NCI-H2196 (cell line): ENCODE measurements at regions not wholly inside any gene's neighbourhood (a gene's known extent, or its start where the extent isn't known, plus 50 kb on each side); places are given as distances from the start of the nearest gene placed in this dataset.
"Not testable (repeated sequence)": the region's sequence is repeated elsewhere in the genome, so short reads cannot be mapped to it uniquely, and the experiment has no call there.

Experiments used
- DNase-seq: peaks from one replicate; lab custom pipeline; 2025; ENCODE audit not compliant: unreplicated experiment; lab: John Stamatoyannopoulos, UW

GRCh38 chr12:33514893-33515292, 75.3 kb upstream of the SYT10 start:
- no peak for DNase-seq

DNA sequence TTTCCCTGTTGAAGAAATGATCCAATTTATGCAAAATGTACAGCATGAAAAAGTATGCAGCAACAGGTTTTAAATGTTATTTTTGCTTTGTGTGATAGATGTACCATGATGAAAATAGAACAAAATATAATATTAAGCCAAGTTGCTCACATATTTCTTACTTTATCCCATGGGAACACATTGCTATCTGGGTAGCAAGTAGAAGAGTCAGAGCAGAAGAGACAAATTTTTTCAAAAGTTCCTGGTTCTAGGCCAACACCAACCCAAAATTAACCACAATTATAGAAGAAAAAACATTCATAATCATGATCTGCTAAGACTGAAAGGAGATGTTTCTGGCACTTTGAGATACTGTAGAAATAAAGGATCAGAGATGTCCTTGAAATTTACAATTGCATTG, 79.9 kb upstream of the SYT10 start:
- DNase-seq, result no peak

- DNase-seq, result peak; percentile 5
Observed at GRCh38 chr12:33520505-33521302, 81.1 kb upstream of the SYT10 start.

GRCh38 chr12:33529031-33529430, 89.4 kb upstream of the SYT10 start:
- no peak for DNase-seq

DNA sequence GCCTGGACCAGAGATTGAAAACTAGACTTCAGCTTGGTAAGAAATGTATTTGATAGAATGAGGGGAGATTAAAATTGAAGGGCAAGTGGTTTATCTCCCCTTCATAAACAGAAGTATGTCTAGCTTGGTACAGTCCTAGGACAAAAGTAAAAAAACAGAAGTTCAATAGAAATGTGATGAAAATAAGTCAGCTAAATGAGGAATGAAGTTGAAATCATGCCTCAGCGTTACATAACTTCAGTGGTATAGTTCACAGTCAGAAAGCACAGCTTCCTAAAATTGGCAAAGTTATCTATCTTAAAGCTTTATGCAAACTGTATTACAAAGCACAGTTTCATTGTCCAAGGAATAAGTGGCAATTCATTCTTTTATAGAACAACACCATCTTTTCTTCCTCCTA, 90.2 kb upstream of the SYT10 start:
- DNase-seq, result no peak

- DNase-seq, result no peak
Observed at GRCh38 chr12:33531261-33531660, 91.6 kb upstream of the SYT10 start.

DNA sequence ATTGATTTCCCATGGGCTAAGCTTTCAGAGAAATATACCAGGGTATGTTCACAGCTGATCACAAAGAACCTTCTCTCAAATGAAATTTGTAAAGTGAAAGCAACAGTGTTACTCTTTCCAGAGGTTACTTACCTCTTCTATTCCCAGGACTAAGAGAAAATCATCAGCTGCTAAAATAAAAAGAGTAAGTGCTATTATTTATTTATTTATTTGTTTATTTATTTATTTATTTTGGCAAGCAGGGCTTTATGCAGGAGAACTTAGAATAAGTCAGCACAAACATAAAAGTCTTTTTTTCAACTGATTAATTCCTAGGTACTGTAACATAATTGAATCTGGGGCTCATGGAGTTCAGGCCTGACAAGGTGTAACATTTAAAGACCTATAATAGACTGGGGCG, 93.9 kb upstream of the SYT10 start:
- DNase-seq, result no peak

- DNase-seq, result no peak
Observed at GRCh38 chr12:33536431-33536830, 96.8 kb upstream of the SYT10 start.

GRCh38 chr12:33546004-33546403, 106.4 kb upstream of the SYT10 start:
- no peak for DNase-seq

GRCh38 chr12:33547084-33547483, 107.5 kb upstream of the SYT10 start:
- DNase-seq, result no peak

GRCh38 chr12:33550214-33550613, 110.6 kb upstream of the SYT10 start:
- not testable (repeated sequence) for DNase-seq

GRCh38 chr12:33551006-33551405, 111.4 kb upstream of the SYT10 start:
- DNase-seq, result no peak

GRCh38 chr12:33555128-33555527, 115.5 kb upstream of the SYT10 start:
- DNase-seq, result no peak

DNA sequence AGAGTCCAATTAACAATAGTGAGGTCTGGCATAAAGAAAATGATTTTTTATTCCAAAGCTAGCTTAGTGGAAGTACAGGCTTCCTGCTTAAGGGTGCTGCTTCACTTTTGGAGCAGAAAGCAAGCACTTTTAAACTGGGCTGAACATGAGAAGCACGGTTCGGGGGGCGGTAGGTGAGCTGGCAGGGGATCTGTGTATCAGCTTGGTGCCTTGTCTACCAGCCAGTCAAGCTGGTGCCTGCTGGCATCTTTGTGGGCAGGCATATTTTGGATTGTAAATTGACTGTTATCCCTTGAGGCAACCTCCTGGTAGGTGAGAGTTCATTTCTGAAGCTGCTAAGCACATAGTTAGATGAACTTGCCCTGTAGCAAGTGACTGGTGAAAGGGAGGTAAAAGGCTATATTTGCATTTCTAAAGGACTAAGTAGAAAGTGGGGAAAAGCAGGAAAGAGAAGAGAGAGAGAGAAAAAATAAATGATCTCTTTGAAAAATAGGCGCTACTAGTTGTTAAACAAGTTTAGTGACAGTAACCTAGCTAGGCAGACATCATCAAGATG, 121.1 kb upstream of the SYT10 start:
- DNase-seq, result no peak

- DNase-seq, result no peak
Observed at GRCh38 chr12:33562401-33562800, 122.8 kb upstream of the SYT10 start.

DNA sequence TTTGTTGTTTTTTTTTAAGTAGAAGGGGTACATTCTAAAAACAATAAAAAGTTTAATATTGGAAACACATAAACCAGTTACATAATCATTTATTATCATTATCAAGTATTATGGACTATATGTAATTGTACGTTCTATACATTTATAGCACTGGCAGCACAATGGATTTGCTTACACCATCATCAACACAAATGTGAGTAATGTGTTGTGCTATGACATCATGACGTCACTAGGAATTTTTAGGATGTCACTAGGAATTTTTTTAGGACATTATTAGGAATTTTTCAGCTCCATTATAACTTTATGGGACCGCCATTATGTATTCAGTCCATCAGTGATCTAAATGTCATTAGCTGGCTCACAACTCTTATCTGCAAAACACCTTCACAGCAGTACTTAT, 126.8 kb upstream of the SYT10 start:
- no peak for DNase-seq

DNA sequence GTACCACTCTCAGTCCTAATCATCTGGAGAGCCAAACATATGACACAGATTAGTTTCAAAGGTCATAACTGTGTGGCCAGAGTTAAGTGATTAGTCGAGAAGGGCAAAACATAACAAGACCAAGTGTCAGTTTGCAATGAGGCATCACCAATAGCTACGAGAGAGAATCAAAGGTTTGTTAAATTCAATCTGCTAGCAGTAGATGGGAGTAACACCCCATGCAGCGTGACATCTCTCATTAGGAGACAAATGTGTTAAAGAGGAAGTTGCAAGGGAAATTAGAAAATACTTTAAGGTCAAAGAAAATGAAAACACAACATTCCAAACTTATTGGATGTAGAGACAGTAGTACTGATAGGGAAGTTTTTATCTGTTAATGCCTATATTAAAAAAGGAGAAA, 135.7 kb upstream of the SYT10 start:
- DNase-seq, result no peak

DNA sequence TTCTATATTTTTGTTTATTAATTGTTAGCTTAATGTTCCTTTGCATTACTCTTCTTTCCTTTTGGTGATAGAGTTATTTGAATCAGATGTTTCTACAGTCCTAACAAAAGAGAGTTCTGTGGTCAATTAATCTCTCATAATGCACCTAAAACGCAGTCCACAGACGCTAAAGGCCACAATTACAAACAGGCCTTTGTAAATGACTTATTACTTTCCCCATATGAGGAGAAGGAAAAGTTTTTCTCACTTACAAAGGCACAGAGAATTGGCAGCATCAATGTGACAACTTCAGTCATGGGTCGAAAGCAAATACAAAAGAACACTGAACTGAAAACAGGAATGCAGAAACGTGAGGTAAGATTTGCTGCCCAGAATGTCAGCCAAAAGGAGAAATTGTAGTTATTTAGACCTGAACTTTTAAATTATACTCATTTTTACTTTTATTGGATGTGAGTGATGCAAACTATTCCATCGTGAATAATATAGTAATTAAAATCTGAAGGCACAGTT, 142.0 kb upstream of the SYT10 start:
- no peak for DNase-seq

- no peak for DNase-seq
Observed at GRCh38 chr12:33586576-33586975, 147.0 kb upstream of the SYT10 start.

DNA sequence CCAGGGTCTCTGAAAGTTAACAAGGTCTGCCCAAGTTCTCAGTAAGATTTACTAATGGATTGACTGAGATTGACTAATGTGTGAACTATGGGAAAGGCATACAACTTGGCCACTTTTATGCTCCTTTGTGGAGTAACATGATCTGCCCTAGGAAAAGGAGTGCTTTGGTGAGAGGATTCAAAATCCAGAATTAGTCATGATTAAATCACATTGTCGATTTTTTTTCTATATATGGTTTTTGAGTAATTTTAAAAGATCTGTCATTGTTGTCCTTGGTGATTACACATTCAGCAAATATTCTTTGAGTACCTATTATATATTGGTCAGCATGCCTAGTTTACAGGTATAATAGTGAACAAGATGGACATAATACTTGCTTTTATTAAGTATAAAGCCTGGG, 147.7 kb upstream of the SYT10 start:
- no peak for DNase-seq

- no peak for DNase-seq
Observed at GRCh38 chr12:33587784-33588712, 148.4 kb upstream of the SYT10 start.
